ENCODE measurements at regions not wholly inside any gene's neighbourhood (a gene's known extent, or its start where the extent isn't known, plus 50 kb on each side); places are given as distances from the start of the nearest gene placed in this dataset.

DNA sequence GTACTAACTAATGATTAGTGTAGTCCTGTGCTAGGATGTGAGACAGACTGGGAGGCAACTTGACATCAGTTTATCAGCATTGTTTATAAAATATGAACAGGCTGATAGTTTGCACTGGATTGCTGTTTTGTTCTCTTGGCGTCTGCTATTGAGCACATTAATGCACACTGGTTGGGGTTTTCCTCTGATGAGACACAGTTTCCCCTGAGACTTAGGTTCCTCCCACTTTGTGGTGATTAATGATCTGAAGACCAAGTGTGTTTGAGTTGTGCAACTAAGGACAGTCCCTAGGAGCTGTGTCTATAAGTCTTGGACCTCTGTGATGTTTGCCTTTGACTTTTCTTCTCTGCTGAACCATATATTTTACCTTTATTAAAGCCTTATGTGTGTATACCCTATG, 1015.4 kb downstream of the AMY1C start:
- H3K4me1 ChIP-seq (ENCODE audit: insufficient read depth, low read length): no peaks in the 10 kb centered on the region
- H2AK5ac ChIP-seq (ENCODE audit: insufficient read length, low read length): no peak overlapping the region
- H3K18ac ChIP-seq (ENCODE audit: insufficient read length, low read depth, low read length): no peak overlapping the region
- no peaks in the 10 kb centered on the region for H3K9me3 ChIP-seq (ENCODE audit: control insufficient read depth, low read depth, low read length)
- H3K79me1 ChIP-seq (ENCODE audit: insufficient read depth, low read depth, low read length, poor library complexity, severe bottlenecking): no peaks in the 10 kb centered on the region
- no peak overlapping the region for H4K8ac ChIP-seq (replicated peaks; ENCODE audit: insufficient read length, low read depth, low read length)
- H3K23me2 ChIP-seq (ENCODE audit: insufficient read length, low read depth, low read length, poor library complexity, severe bottlenecking): no peaks in the 10 kb centered on the region
- no peak overlapping the region for H3K56ac ChIP-seq (ENCODE audit: insufficient read length, low read depth, low read length)
- TF ChIP-seq, protein P1, sequence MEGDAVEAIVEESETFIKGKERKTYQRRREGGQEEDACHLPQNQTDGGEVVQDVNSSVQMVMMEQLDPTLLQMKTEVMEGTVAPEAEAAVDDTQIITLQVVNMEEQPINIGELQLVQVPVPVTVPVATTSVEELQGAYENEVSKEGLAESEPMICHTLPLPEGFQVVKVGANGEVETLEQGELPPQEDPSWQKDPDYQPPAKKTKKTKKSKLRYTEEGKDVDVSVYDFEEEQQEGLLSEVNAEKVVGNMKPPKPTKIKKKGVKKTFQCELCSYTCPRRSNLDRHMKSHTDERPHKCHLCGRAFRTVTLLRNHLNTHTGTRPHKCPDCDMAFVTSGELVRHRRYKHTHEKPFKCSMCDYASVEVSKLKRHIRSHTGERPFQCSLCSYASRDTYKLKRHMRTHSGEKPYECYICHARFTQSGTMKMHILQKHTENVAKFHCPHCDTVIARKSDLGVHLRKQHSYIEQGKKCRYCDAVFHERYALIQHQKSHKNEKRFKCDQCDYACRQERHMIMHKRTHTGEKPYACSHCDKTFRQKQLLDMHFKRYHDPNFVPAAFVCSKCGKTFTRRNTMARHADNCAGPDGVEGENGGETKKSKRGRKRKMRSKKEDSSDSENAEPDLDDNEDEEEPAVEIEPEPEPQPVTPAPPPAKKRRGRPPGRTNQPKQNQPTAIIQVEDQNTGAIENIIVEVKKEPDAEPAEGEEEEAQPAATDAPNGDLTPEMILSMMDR (conservative IDR thresholded peaks at IDR 0.05): no peak
- WGBS (ENCODE audit: extremely low coverage, insufficient read length, low lambda C conversion rate): no CpG with 5 or more reads among the region's 1 CpG
- no peaks in the 10 kb centered on the region for H3K4me1 Mint-ChIP-seq
- no peak overlapping the region for H2BK12ac ChIP-seq (ENCODE audit: insufficient read length, low read depth, low read length)
- H2BK15ac ChIP-seq (ENCODE audit: low read depth, low read length): no peak overlapping the region
- no peak overlapping the region for H4K91ac ChIP-seq (ENCODE audit: insufficient read length, low read depth, low read length)
- no peaks in the 10 kb centered on the region for H3K79me2 ChIP-seq (ENCODE audit: insufficient read depth, low read length)
- no peak overlapping the region for H2AFZ ChIP-seq (ENCODE audit: low read length)
- no peak overlapping the region for H3K9ac ChIP-seq (ENCODE audit: extremely low read depth, insufficient read length, low read length)
- no peaks in the 10 kb centered on the region; the same call in 1 of the 2 replicates for H3K27me3 Mint-ChIP-seq (ENCODE audit: low read depth)
- no peak overlapping the region for H2BK5ac ChIP-seq (ENCODE audit: insufficient read length, low read length)
- H3K4ac ChIP-seq (ENCODE audit: low read depth, low read length): no peak overlapping the region
- no peaks in the 10 kb centered on the region for H3K36me3 Mint-ChIP-seq (ENCODE audit: insufficient read depth in 1 of 3, low read depth in 3 of 3)
- no peak for DNase-seq
- H3K4me3 Mint-ChIP-seq: no peak overlapping the region
- no peak overlapping the region for H3K27ac ChIP-seq (ENCODE audit: insufficient read length, low read depth, low read length)
- no peak overlapping the region for H3K23ac ChIP-seq (ENCODE audit: insufficient read length, low read depth, low read length)
- no peak overlapping the region for H2BK120ac ChIP-seq (ENCODE audit: low read depth, low read length, poor library complexity, severe bottlenecking)
- no peaks in the 10 kb centered on the region for H3K27me3 ChIP-seq (ENCODE audit: insufficient read depth, low read length)
- no peak overlapping the region for H3K14ac ChIP-seq (ENCODE audit: insufficient read depth, low read length)
- H3T11ph ChIP-seq (ENCODE audit: low read length): no peak overlapping the region
- no peak overlapping the region for H3K4me2 ChIP-seq (ENCODE audit: insufficient read depth, insufficient read length, low read length)
- H2BK20ac ChIP-seq (ENCODE audit: low read depth, low read length, poor library complexity, severe bottlenecking): no peak overlapping the region
- H3K9me3 Mint-ChIP-seq: no peaks in the 10 kb centered on the region
- H4K20me1 ChIP-seq (ENCODE audit: control insufficient read depth, insufficient read depth, insufficient read length): no peaks in the 10 kb centered on the region
- no peak overlapping the region for H3K27ac Mint-ChIP-seq
- no peak overlapping the region for H4K5ac ChIP-seq (ENCODE audit: insufficient read length, low read depth, low read length)

All from H9 (cell line).